IMR-90 (cell line): ENCODE measurements at regions not wholly inside any gene's neighbourhood (a gene's known extent, or its start where the extent isn't known, plus 50 kb on each side); places are given as distances from the start of the nearest gene placed in this dataset.
A peak's percentile ranks its signal among the peaks of the same experiment; 100 is the strongest.

ENCODE experiments used
- ATAC-seq: fragments of 200-7000 bp; cut with Tn5 transposase; 2 replicates; pipeline ENCODE4 v1.9.1; 2020; ENCODE audit warnings: low read depth, mild to moderate bottlenecking, moderate library complexity
- BruUV-seq: library from RNA; stranded (reverse); fragments of 400-500 nt; replicated peaks from 2 replicates; lab custom pipeline; 2021; lab: Mats Ljungman, UMichigan
- CTCF ChIA-PET: fragments of 300-600 bp; formaldehyde crosslinking; extraction: SDS; loops from one replicate; lab custom pipeline; 2021; ENCODE audit warnings: antibody characterized with exemption; lab: Yijun Ruan, JAX
- POLR2A ChIA-PET: fragments of 300-600 bp; sonication (Branson Sonifier 250); formaldehyde crosslinking; loops from one replicate; lab custom pipeline; 2022; ENCODE audit warnings: antibody characterized with exemption; ENCODE audit not compliant: unreplicated experiment; lab: Charles Lee
- DNase-seq: peaks from one replicate; pipeline ENCODE4 v3.0.0; 2013
- H2AFZ ChIP-seq: replicated peaks from 2 replicates; pipeline ENCODE3; 2013; ENCODE audit warnings: low read length, mild to moderate bottlenecking; ENCODE audit not compliant: poor library complexity
- H2AK5ac ChIP-seq: 2 replicates; pipeline ENCODE4 v1.6.1; 2013; ENCODE audit warnings: low read depth, low read length, inconsistent platforms
- H2AK9ac ChIP-seq: replicated peaks from 2 replicates; pipeline ENCODE3; 2013; ENCODE audit warnings: mild to moderate bottlenecking, low read depth, low read length, moderate library complexity; ENCODE audit not compliant: poor library complexity
- H2BK120ac ChIP-seq: 2 replicates; pipeline ENCODE4 v1.6.1; 2013; ENCODE audit warnings: low read depth, low read length, inconsistent platforms
- H2BK15ac ChIP-seq: 3 replicates; pipeline ENCODE4 v1.6.1; 2013; ENCODE audit warnings: low read depth, low read length, inconsistent platforms
- H2BK20ac ChIP-seq: 2 replicates; pipeline ENCODE4 v1.6.1; 2013; ENCODE audit warnings: low read depth, mild to moderate bottlenecking, inconsistent platforms, low read length, moderate library complexity
- H2BK5ac ChIP-seq: 2 replicates; pipeline ENCODE4 v1.6.1; 2013; ENCODE audit warnings: mild to moderate bottlenecking, low read depth, low read length, inconsistent platforms; ENCODE audit not compliant: poor library complexity, severe bottlenecking
- H3K14ac ChIP-seq: replicated peaks from 2 replicates; pipeline ENCODE4 v1.6.1; 2013; ENCODE audit warnings: low read depth, low read length, inconsistent platforms
- H3K18ac ChIP-seq: 2 replicates; pipeline ENCODE4 v1.6.1; 2013; ENCODE audit warnings: low read depth, low read length, control low read depth
- H3K23ac ChIP-seq: 2 replicates; pipeline ENCODE4 v1.6.1; 2013; ENCODE audit warnings: low read depth, low read length, inconsistent platforms
- H3K27ac ChIP-seq: 2 replicates; pipeline ENCODE4 v1.5.1; 2013; ENCODE audit warnings: mild to moderate bottlenecking, control low read depth, low read length; ENCODE audit not compliant: insufficient read depth
- H3K27me3 ChIP-seq: 2 replicates; pipeline ENCODE4 v1.6.1; 2013; ENCODE audit warnings: low read length; ENCODE audit not compliant: control insufficient read depth, insufficient read depth
- H3K36me3 ChIP-seq: 2 replicates; pipeline ENCODE4 v1.6.1; 2013; ENCODE audit warnings: low read length, mixed read lengths; ENCODE audit not compliant: control insufficient read depth, insufficient read depth
- H3K4ac ChIP-seq: 2 replicates; pipeline ENCODE4 v1.6.1; 2013; ENCODE audit warnings: low read depth, low read length, inconsistent platforms
- H3K4me1 ChIP-seq: 2 replicates; pipeline ENCODE4 v1.6.1; 2013; ENCODE audit warnings: low read length, mixed read lengths; ENCODE audit not compliant: control insufficient read depth, insufficient read depth
- H3K4me2 ChIP-seq: 2 replicates; pipeline ENCODE4 v1.6.1; 2013; ENCODE audit warnings: low read depth, mild to moderate bottlenecking, control low read depth, low read length, moderate library complexity
- H3K4me3 ChIP-seq: 2 replicates; pipeline ENCODE4 v1.5.1; 2013; ENCODE audit warnings: low read depth, mild to moderate bottlenecking, control low read depth, low read length, moderate library complexity; ENCODE audit not compliant: insufficient read depth
- H3K56ac ChIP-seq: 2 replicates; pipeline ENCODE4 v1.6.1; 2013; ENCODE audit warnings: low read length, inconsistent platforms; ENCODE audit not compliant: insufficient read depth; ENCODE audit errors: extremely low read depth
- H3K79me1 ChIP-seq, 2 experiments: 2 replicates each; pipeline ENCODE4 v1.6.1; 2013; ENCODE audit warnings: low read length in 2 of 2, inconsistent platforms in 1 of 2, low read depth in 1 of 2
- H3K9ac ChIP-seq: 2 replicates; pipeline ENCODE4 v1.6.1; 2013; ENCODE audit warnings: low read depth, low read length, control low read depth
- H3K9me1 ChIP-seq: 2 replicates; pipeline ENCODE4 v1.6.1; 2013; ENCODE audit warnings: low read length, inconsistent platforms; ENCODE audit not compliant: insufficient read depth
- H3K9me3 ChIP-seq: 2 replicates; pipeline ENCODE4 v1.6.1; 2013; ENCODE audit warnings: low read length; ENCODE audit not compliant: control insufficient read depth, insufficient read depth
- H4K20me1 ChIP-seq: 2 replicates; pipeline ENCODE4 v1.6.1; 2013; ENCODE audit warnings: low read length, inconsistent platforms; ENCODE audit not compliant: insufficient read depth
- H4K5ac ChIP-seq: 2 replicates; pipeline ENCODE4 v1.6.1; 2013; ENCODE audit warnings: mild to moderate bottlenecking, low read depth, low read length, control low read depth
- H4K8ac ChIP-seq, 2 experiments: 2 replicates each; pipeline ENCODE4 v1.6.1; 2013; ENCODE audit warnings: low read depth in 2 of 2, low read length in 2 of 2, control low read depth in 1 of 2, inconsistent platforms in 1 of 2
- H4K91ac ChIP-seq: 2 replicates; pipeline ENCODE4 v1.6.1; 2013; ENCODE audit warnings: low read depth, low read length, inconsistent platforms; ENCODE audit not compliant: insufficient read depth
- BHLHE40 ChIP-seq: fragments of 150-350 bp; IDR thresholded peaks from 2 replicates; pipeline ENCODE4 v1.6.1; 2016; ENCODE audit warnings: mild to moderate bottlenecking, low read depth, low read length
- CEBPB ChIP-seq: IDR thresholded peaks from 2 replicates; pipeline ENCODE4 v1.6.1; 2012; ENCODE audit warnings: low read depth, low read length, improper control_type of control experiment
- CHD1 ChIP-seq: IDR thresholded peaks from 2 replicates; pipeline ENCODE4 v1.6.1; 2012; ENCODE audit warnings: low read depth, low read length, improper control_type of control experiment
- FOS ChIP-seq: fragments of 150-350 bp; IDR thresholded peaks from 2 replicates; pipeline ENCODE4 v1.6.1; 2016; ENCODE audit warnings: low read depth, low read length
- MAFK ChIP-seq: IDR thresholded peaks from 2 replicates; pipeline ENCODE4 v1.6.1; 2012; ENCODE audit warnings: low read depth, low read length, improper control_type of control experiment
- MAZ ChIP-seq: IDR thresholded peaks from 2 replicates; pipeline ENCODE4 v1.6.1; 2012; ENCODE audit warnings: low read depth, mild to moderate bottlenecking, low read length, improper control_type of control experiment, moderate library complexity, borderline replicate concordance
- MXI1 ChIP-seq: IDR thresholded peaks from 2 replicates; pipeline ENCODE4 v1.6.1; 2012; ENCODE audit warnings: low read depth, mild to moderate bottlenecking, low read length, moderate library complexity, borderline replicate concordance
- NFE2L2 ChIP-seq: fragments of 150-350 bp; IDR thresholded peaks from 2 replicates; pipeline ENCODE4 v1.6.1; 2016; ENCODE audit warnings: low read depth, mild to moderate bottlenecking, low read length
- POLR2A ChIP-seq: IDR thresholded peaks from 2 replicates; pipeline ENCODE4 v1.6.1; 2012; ENCODE audit warnings: mild to moderate bottlenecking, low read depth, low read length
- RAD21 ChIP-seq: IDR thresholded peaks from 2 replicates; pipeline ENCODE4 v1.6.1; 2012; ENCODE audit warnings: low read length, improper control_type of control experiment
- RCOR1 ChIP-seq: IDR thresholded peaks from 2 replicates; pipeline ENCODE4 v1.6.1; 2012; ENCODE audit warnings: mild to moderate bottlenecking, low read length, improper control_type of control experiment; ENCODE audit not compliant: insufficient replicate concordance
- RFX5 ChIP-seq: IDR thresholded peaks from 2 replicates; pipeline ENCODE4 v1.8.0; 2012; ENCODE audit warnings: low read depth, mild to moderate bottlenecking, low read length, moderate library complexity
- SMC3 ChIP-seq: fragments of 150-350 bp; IDR thresholded peaks from 2 replicates; pipeline ENCODE4 v1.6.1; 2016; ENCODE audit warnings: low read depth, mild to moderate bottlenecking, antibody characterized with exemption, low read length, moderate library complexity
- USF2 ChIP-seq: fragments of 150-350 bp; IDR thresholded peaks from 2 replicates; pipeline ENCODE4 v1.6.1; 2017; ENCODE audit warnings: mild to moderate bottlenecking, antibody characterized with exemption, low read length, low read depth
- WGBS, 2 experiments: methylation state at CpG; one replicate each; pipeline versions ENCODE4 v1.1.5 to v1.1.7; 2013; ENCODE audit warnings: missing lambda C conversion rate in 2 of 2; ENCODE audit not compliant: insufficient read length in 1 of 2; ENCODE audit errors: extremely low coverage in 2 of 2; 5-methylcytosine and 5-hydroxymethylcytosine counted together
- dilution Hi-C: fragments of 300-500 bp; cut with HindIII; formaldehyde crosslinking; loops from one replicate; pipeline ENCODE4 v1.14.3; 2018; ENCODE audit warnings: low sequenced_read_pairs; ENCODE audit not compliant: unreplicated experiment
- in situ Hi-C: fragments of 300-500 bp; cut with MboI; formaldehyde crosslinking; loops from 3 replicates; pipeline ENCODE4 v1.14.3; 2019; ENCODE audit warnings: low sequenced_read_pairs, inconsistent platforms, mixed read lengths
- intact Hi-C: fragments of 100-400 bp; cut with micrococcal nuclease; formaldehyde crosslinking; loops from 2 replicates; pipeline ENCODE4 v1.10.0; 2022
- TF ChIP-seq, protein P1 (sequence below): conservative IDR thresholded peaks from 2 replicates; pipeline ENCODE4 v1.5.1; 2012; ENCODE audit warnings: mild to moderate bottlenecking, low read depth, low read length, improper control_type of control experiment
- TF ChIP-seq, protein P2 (sequence below): fragments of 150-350 bp; IDR thresholded peaks from 2 replicates; pipeline ENCODE4 v1.6.1; 2016; ENCODE audit warnings: low read depth, mild to moderate bottlenecking, low read length, moderate library complexity, borderline replicate concordance

GRCh38 chr4:151953312-151953711, 192.5 kb upstream of the GATB start:
- H3K4me2 ChIP-seq, result no peak overlapping the region
- no TSS peak for BruUV-seq
- no peak for TF ChIP-seq RCOR1
- TF ChIP-seq SMC3, result no peak
- TF ChIP-seq, protein P1, sequence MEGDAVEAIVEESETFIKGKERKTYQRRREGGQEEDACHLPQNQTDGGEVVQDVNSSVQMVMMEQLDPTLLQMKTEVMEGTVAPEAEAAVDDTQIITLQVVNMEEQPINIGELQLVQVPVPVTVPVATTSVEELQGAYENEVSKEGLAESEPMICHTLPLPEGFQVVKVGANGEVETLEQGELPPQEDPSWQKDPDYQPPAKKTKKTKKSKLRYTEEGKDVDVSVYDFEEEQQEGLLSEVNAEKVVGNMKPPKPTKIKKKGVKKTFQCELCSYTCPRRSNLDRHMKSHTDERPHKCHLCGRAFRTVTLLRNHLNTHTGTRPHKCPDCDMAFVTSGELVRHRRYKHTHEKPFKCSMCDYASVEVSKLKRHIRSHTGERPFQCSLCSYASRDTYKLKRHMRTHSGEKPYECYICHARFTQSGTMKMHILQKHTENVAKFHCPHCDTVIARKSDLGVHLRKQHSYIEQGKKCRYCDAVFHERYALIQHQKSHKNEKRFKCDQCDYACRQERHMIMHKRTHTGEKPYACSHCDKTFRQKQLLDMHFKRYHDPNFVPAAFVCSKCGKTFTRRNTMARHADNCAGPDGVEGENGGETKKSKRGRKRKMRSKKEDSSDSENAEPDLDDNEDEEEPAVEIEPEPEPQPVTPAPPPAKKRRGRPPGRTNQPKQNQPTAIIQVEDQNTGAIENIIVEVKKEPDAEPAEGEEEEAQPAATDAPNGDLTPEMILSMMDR, result no peak
- TF ChIP-seq CHD1, result no peak
- no peak for TF ChIP-seq RFX5
- TF ChIP-seq MXI1, result no peak
- TF ChIP-seq FOS, result no peak
- TF ChIP-seq, protein P2, sequence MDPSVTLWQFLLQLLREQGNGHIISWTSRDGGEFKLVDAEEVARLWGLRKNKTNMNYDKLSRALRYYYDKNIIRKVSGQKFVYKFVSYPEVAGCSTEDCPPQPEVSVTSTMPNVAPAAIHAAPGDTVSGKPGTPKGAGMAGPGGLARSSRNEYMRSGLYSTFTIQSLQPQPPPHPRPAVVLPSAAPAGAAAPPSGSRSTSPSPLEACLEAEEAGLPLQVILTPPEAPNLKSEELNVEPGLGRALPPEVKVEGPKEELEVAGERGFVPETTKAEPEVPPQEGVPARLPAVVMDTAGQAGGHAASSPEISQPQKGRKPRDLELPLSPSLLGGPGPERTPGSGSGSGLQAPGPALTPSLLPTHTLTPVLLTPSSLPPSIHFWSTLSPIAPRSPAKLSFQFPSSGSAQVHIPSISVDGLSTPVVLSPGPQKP, result no peak
- TF ChIP-seq POLR2A, result no peak
- no peak for TF ChIP-seq RAD21
- TF ChIP-seq NFE2L2, result no peak
- no peak for TF ChIP-seq BHLHE40
- no peak for TF ChIP-seq MAFK
- no peak for TF ChIP-seq USF2
- no peak for TF ChIP-seq MAZ
- TF ChIP-seq CEBPB, result no peak
- in situ Hi-C loops (no loop called here), dilution Hi-C loops (no loop called here), intact Hi-C loops (no loop called here)
- H3K18ac ChIP-seq, result no peak overlapping the region
- no peaks in the 10 kb centered on the region for H3K36me3 ChIP-seq
- no peaks in the 10 kb centered on the region; the same call in 1 of the 2 replicates for H3K4me1 ChIP-seq
- H4K20me1 ChIP-seq, result no peaks in the 10 kb centered on the region
- no peak overlapping the region for H2BK120ac ChIP-seq
- POLR2A ChIA-PET, result no interaction called here
- no peak overlapping the region for H2BK5ac ChIP-seq
- no peak overlapping the region for H3K4me3 ChIP-seq
- H4K5ac ChIP-seq, result no peak overlapping the region
- 80% methylated on average over 1 of the region's 1 CpG; no CpG with 5 or more reads in 1 of the 2 experiments for WGBS, 2 experiments
- no peak overlapping the region for H2AK9ac ChIP-seq
- H3K27ac ChIP-seq, result no peak overlapping the region
- no peak overlapping the region for H3K56ac ChIP-seq
- no peak overlapping the region for H2BK15ac ChIP-seq
- DNase-seq (peak; percentile 3), ATAC-seq (no peak)
- no peak overlapping the region for H2AFZ ChIP-seq
- H3K9me1 ChIP-seq, result no peaks in the 10 kb centered on the region
- H3K9ac ChIP-seq, result no peak overlapping the region
- no peak overlapping the region for H3K14ac ChIP-seq
- no peak overlapping the region for H3K23ac ChIP-seq
- CTCF ChIA-PET, result no interaction called here
- H3K4ac ChIP-seq, result no peak overlapping the region
- no peak overlapping the region for H4K91ac ChIP-seq
- no peak overlapping the region for H4K8ac ChIP-seq
- no peak overlapping the region for H2BK20ac ChIP-seq
- H3K27me3 ChIP-seq, result no peaks in the 10 kb centered on the region
- no peaks in the 10 kb centered on the region for H3K79me1 ChIP-seq
- no peaks in the 10 kb centered on the region for H3K9me3 ChIP-seq
- H2AK5ac ChIP-seq, result no peak overlapping the region
